ENCODE measurements at regions not wholly inside any gene's neighbourhood (a gene's known extent, or its start where the extent isn't known, plus 50 kb on each side); places are given as distances from the start of the nearest gene placed in this dataset.

DNA sequence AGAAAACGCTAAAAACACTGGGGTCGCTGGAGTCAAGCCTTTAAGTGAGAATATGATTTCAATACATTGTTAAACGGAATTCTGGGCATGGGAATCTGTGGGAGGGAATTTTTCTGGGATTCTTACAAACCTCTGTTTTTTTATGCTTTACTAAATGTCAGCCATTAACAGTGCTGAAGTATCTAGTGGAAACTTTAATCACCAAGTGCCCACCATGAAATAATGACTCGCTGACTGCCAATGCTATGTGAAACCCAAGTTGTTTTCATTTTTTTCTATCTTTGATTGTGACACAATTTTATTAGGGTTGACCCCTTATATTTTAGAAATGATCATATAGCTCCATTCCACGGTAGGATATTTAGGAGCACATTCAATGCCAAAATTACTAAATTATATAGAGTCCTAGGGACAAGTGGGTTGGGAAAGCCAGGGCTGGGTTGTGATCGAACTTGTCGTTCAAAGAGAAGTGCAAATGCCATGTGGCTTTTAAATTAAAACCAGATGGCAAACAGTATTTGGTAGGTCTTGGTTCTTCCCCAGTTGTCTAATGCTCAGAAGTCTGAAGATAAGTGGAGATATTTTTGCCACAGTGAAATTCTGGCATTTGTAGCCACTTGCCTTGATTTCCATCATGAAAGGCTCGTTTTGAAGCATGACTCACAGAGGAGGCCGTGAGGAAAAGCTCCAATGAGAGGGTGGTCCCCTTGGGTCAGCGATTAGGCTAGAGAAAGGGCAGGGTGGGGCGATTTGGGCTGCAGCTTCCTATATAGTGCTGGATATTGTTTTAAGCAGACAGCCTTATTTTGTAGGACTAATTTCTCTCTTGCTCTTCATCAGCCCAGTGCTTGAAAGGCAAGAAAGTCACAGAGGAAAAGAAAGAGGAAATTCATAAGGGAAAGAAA, 254.4 kb upstream of the JAG1 start:
- ChIA-PET POLR2A (interaction anchor here (0.6 kb wide), 1 partner anchor 440 kb away, joined by 3 read pairs; no protein-coding TSS in a partner anchor), CTCF (interaction anchor here (0.6 kb wide), 1 partner anchor 1570 kb away, joined by 3 read pairs; no protein-coding TSS in a partner anchor)
- Mint-ChIP-seq H3K4me3 (no peak overlapping the region), H3K4me1 (no peaks in the 10 kb centered on the region), H3K9me3 (no peaks in the 10 kb centered on the region), H3K27ac (no peak overlapping the region), H3K27me3 (no peaks in the 10 kb centered on the region), H3K36me3 (ENCODE audit: low read depth) (no peaks in the 10 kb centered on the region)
- no peak for DNase-seq

DNA sequence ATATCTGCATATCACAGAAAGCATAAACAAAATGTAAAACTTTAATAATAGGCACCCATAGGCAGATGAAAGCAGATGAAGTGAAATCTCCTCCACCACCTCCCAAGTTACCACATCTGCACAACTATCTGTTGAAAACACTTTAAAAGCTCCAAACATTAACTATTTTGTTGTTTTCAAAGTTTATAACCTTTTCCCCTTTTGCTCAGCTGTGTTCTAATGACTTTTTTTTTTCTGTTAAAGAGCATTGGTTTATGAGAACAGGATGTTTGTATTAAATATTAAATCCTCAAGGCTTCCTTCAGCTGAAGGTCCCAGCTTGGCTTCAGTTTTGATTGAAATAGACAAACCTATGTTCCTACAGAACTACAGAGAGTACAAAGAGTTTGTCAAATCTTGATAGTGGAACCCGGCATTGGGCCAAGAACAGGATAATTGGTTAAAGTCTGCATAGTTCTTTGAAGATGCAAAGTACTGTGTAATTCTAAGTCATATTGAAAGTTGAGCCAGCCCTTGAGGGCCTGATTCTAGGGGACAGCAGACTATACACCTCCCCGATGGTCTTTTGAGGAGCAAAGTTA, 255.1 kb upstream of the JAG1 start:
- ChIA-PET CTCF (no interaction called here), POLR2A (interaction anchor here (0.6 kb wide), 1 partner anchor 441 kb away, joined by 3 read pairs; no protein-coding TSS in a partner anchor)
- no peaks in the 10 kb centered on the region for H3K9me3 Mint-ChIP-seq
- H3K4me3 Mint-ChIP-seq: no peak overlapping the region
- no peaks in the 10 kb centered on the region for H3K27me3 Mint-ChIP-seq
- no peaks in the 10 kb centered on the region for H3K4me1 Mint-ChIP-seq
- DNase-seq: no peak
- no peak overlapping the region for H3K27ac Mint-ChIP-seq
- H3K36me3 Mint-ChIP-seq (ENCODE audit: low read depth): no peaks in the 10 kb centered on the region

DNA sequence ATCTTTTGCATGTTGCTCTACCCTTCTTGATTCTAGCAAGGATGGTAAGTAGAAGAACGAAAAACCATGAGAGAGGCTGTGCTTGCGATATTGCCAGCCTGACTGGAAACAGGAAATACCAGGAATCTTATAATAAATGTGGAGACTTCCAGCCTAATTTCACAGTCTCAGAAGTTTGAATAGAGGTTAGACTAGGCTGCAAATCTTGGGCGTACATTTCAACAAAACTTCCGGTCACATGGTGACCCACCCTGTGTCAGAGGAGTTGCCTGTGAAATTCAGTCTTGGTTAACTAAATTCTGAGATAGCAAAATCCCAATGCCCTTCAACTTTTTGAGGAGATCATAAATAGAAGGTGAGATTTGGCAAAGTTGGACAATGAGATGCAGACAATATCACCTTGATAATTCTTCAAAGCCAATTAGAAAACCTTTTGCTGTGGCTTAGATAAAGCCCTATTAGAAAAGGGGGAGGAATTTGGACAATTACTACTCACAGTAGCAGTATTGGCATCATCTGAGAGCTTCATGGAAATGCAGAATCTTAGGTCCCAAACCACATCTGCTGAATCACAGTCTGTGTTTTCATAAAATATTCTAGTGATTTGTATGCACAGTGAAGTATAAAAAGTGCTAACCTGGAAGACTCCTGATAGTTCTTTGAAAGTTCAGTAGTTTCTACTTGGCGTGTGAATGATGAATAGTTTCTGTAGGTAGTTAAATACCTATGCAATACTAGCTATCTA, 262.0 kb upstream of the JAG1 start:
- H3K4me3 Mint-ChIP-seq: no peak overlapping the region

DNA sequence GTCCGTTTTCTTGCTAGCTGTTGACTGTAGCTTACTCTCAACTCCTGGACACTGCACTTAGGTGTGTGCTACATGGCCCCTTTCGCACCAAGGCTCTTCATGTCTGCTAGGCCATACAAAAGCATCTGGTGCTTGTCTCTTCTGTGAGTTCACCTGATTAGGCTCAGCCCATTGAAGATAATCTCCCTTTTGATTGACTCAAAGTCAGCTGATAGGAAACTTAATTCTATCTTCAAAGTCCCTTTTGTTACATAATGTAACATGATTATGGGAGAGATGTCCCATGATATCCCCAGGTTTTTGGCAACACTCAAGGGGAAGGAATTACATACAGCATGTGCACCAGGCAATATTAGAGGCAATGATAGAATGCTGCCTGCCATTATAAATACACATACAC, 263.0 kb upstream of the JAG1 start:
- H3K9me3 Mint-ChIP-seq: peaks cover 5% of the 10 kb centered on the region
- no peak overlapping the region for H3K27ac Mint-ChIP-seq
- POLR2A ChIA-PET: no interaction called here
- CTCF ChIA-PET: no interaction called here
- no peaks in the 10 kb centered on the region for H3K36me3 Mint-ChIP-seq (ENCODE audit: low read depth)
- no peak overlapping the region for H3K4me3 Mint-ChIP-seq
- H3K27me3 Mint-ChIP-seq: no peaks in the 10 kb centered on the region
- DNase-seq: no peak
- H3K4me1 Mint-ChIP-seq: no peaks in the 10 kb centered on the region

More for the DNA sequence above, 262.0 kb upstream of the JAG1 start:
- Mint-ChIP-seq H3K4me1 (no peaks in the 10 kb centered on the region), H3K27ac (no peak overlapping the region), H3K9me3 (peaks cover 5% of the 10 kb centered on the region), H3K36me3 (ENCODE audit: low read depth) (no peaks in the 10 kb centered on the region), H3K27me3 (no peaks in the 10 kb centered on the region)
- CTCF ChIA-PET: no interaction called here
- DNase-seq: no peak
- POLR2A ChIA-PET: no interaction called here

DNA sequence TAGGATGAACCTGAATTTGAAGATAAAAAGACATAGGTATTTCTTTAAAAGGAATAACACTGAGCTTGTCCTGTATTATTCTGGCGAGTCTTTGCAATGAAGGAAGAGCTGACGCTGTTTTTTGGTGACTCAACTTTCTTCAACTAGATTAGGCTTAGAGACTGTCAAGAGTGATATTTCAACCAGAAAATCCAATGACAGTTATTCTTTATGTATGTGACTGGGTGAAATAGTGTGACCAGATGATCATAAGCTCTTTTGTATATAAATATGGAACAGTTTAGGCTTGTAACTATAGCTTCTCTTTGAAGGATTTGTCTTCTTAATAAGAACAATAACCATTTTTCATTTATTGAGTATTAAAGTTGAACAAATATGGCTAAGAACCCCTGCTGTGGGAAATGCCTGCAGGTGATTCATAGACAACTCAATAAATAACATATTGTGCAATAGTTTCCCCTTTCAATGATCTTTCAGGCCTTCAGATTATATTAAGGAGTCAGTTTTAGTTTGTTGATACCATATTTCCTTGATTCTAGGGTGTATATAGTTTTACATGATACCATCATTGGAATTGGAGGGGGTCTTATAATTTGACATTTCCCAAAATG, 265.6 kb upstream of the JAG1 start:
- H3K9me3 Mint-ChIP-seq: peaks cover 6% of the 10 kb centered on the region

DNA sequence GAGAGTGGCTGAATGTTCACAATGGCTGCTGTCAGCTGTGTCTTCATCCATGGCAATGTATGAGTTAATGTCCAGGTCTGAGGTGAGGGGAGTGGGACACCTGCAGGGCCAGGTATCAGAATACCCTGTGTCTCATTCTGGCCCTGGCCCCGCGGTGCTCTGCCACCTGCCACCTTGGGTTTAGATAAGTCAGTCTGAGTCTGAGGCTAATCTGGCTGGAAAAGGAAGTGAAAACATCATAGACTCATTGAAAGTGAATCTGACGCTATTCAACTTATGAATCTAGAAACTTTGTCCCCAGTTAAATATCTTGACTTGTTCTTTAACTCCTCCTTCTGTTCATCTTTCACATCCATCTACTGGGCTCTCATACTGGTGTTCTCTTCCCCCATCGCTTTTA, 267.1 kb upstream of the JAG1 start:
- no peaks in the 10 kb centered on the region for H3K36me3 Mint-ChIP-seq (ENCODE audit: low read depth)
- ChIA-PET CTCF (no interaction called here), POLR2A (no interaction called here)
- peaks cover 1% of the 10 kb centered on the region for H3K9me3 Mint-ChIP-seq
- no peak overlapping the region for H3K4me3 Mint-ChIP-seq
- DNase-seq: no peak
- H3K27me3 Mint-ChIP-seq: no peaks in the 10 kb centered on the region
- H3K4me1 Mint-ChIP-seq: no peaks in the 10 kb centered on the region
- no peak overlapping the region for H3K27ac Mint-ChIP-seq

More for the DNA sequence above, 265.6 kb upstream of the JAG1 start:
- CTCF ChIA-PET: no interaction called here
- no peak overlapping the region for H3K4me3 Mint-ChIP-seq
- no peak for DNase-seq
- no peaks in the 10 kb centered on the region for H3K36me3 Mint-ChIP-seq (ENCODE audit: low read depth)
- no peaks in the 10 kb centered on the region for H3K4me1 Mint-ChIP-seq
- H3K27ac Mint-ChIP-seq: no peak overlapping the region
- no peaks in the 10 kb centered on the region for H3K27me3 Mint-ChIP-seq
- POLR2A ChIA-PET: no interaction called here

DNA sequence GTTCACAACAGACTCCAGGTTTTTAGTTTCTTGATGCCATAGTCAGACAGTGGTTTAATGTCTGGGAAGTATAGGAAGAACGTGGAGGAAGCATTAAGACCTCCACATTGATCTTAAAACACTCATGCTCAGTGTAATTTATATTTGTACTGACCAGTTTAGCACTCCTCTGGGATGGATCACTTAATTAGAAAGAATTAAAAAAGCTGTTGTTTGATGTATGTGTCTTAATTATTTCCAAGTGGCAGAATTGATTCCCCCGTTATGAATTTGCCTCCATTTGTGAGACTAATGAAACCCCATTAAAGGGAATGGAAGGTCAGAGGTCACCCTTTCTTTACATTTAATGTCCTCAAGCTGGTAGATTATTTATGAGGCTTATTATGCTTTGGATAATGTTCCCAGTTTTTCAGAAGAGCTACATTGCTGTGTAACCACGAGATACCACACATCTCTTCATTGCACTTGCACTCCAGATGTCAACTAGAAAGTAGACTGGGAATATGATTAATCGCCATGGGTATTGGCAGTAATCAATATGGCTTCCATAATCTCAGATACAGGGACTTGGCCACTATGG, 270.0 kb upstream of the JAG1 start:
- Mint-ChIP-seq H3K27me3 (no peaks in the 10 kb centered on the region), H3K9me3 (peaks cover 1% of the 10 kb centered on the region), H3K27ac (no peak overlapping the region), H3K36me3 (ENCODE audit: low read depth) (no peaks in the 10 kb centered on the region), H3K4me3 (no peak overlapping the region), H3K4me1 (no peaks in the 10 kb centered on the region)
- CTCF ChIA-PET: no interaction called here
- DNase-seq: no peak
- POLR2A ChIA-PET: no interaction called here

DNA sequence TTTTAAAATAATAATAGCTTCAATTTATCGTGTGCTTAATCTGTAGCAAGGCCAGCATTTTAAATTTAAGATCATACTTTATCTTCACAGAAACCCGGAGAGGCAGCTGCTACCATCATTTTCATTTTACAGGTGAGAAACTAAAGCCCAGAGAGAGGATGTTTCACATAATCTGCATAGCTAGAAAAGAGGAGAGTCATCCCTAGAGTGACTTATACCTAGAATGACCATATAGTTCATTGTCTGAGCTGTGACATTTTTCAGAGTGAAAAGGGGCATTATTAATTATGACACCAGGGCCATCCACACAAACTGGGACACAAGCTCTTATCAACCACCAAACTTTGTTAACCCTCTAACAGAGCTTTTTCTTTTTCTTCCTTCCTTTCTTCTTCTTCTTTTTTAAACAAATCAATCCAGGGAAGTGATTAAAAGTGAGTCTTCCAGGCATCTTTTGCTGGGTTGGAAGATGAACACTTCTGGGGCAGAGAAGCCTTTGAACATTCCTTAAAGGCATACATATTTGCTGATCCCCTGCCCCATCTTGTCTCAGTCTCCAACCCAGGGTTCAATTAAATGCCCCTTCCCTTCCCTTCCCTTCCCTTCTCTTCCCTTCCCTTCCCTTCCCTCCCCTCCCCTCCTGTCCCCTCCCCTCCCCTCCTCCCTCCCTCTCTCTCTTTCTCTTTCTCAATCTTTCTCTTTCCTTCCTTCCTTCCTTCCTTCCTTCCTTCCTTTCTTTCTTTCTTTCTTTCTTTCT, 272.5 kb upstream of the JAG1 start:
- ChIA-PET CTCF (no interaction called here), POLR2A (no interaction called here)
- DNase-seq: no peak
- Mint-ChIP-seq H3K4me1 (no peaks in the 10 kb centered on the region), H3K4me3 (no peak overlapping the region), H3K9me3 (peaks cover 1% of the 10 kb centered on the region), H3K36me3 (ENCODE audit: low read depth) (no peaks in the 10 kb centered on the region), H3K27ac (no peak overlapping the region), H3K27me3 (no peaks in the 10 kb centered on the region)

DNA sequence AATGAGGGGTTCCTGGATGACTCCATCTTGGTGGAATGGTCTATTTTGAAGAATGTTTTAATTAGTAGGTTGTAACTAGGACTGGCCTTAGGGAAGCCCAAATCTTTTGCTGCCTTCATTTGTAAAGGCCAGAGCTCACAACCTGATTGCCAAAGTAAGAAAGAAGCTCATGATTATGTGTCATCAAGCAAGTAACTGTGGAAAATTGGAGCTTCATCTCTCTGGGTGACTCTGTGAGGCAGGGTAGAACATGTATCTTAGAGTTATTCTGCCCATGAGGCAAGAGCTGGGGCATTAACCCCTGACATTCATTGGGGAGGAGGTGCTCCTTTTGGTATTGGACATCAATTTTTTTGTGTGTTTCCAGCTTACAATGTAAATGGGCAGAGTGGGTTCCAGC, 273.9 kb upstream of the JAG1 start:
- ChIA-PET POLR2A (no interaction called here), CTCF (no interaction called here)
- no peaks in the 10 kb centered on the region for H3K4me1 Mint-ChIP-seq
- no peaks in the 10 kb centered on the region for H3K27me3 Mint-ChIP-seq
- H3K27ac Mint-ChIP-seq: no peak overlapping the region
- peaks cover 1% of the 10 kb centered on the region for H3K9me3 Mint-ChIP-seq
- DNase-seq: no peak
- H3K4me3 Mint-ChIP-seq: no peak overlapping the region
- no peaks in the 10 kb centered on the region for H3K36me3 Mint-ChIP-seq (ENCODE audit: low read depth)

DNA sequence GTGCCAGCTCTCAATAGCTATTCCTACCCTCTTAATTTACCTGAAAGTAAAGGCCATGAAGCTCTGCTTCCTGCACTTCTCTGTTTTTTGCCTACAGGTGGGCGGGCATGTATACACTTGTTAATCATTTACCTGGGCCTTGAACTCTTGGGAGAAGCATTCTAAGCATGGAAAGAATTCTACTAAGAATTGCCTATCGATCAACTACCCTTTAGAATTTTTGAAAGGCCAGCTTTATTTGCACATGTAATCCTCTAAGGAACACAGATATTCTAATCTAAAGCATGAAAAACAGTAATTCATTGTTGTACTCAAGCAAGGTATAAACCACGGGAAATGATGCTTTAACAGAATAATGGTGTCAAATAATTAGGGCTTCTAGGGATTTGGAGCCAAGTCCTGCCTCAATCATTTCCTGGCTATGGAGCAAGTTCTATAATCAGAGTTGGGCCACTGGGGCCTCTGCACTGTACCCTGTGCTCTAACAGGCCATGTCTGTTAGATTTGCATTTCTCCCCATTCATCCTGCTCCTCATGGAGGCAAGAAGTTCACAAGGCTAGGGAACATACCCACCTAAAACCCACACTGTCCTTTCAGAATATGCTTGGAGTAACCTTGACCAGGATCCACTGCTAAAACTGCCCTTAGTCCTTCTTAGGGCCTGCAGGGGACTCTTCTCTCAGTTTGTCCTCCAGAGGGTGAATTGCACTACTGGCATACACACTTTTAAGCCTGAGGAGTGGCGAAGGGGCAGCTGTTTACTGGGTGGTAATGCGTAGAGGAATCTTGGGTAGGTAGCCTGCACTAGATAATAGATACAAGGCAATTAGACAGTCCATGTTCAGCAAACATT, 276.4 kb upstream of the JAG1 start:
- Mint-ChIP-seq H3K27me3 (no peaks in the 10 kb centered on the region), H3K36me3 (ENCODE audit: low read depth) (no peaks in the 10 kb centered on the region), H3K4me3 (no peak overlapping the region), H3K4me1 (no peaks in the 10 kb centered on the region), H3K27ac (no peak overlapping the region), H3K9me3 (no peaks in the 10 kb centered on the region)
- CTCF ChIA-PET: no interaction called here
- POLR2A ChIA-PET: no interaction called here
- no peak for DNase-seq

DNA sequence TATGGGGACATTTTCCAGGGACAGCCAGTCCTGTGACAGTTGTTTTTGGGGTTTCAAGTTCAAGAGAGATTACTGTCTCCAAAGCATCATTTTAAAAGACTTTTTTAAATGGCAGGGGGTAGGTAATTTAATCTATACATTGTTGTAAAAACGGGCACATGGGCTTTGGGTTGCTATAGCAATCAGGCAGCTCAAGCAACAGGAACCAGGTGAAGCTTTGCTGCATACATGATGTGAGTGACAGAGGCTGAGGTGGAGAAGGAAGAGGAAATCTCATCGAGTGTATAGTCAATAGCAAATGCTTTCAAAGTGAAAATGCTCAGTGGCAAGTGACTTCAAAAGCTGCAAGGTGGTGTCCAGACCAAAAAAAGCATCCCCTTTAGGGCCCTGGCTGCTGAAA, 277.4 kb upstream of the JAG1 start:
- no peaks in the 10 kb centered on the region for H3K27me3 Mint-ChIP-seq
- H3K9me3 Mint-ChIP-seq: no peaks in the 10 kb centered on the region
- POLR2A ChIA-PET: no interaction called here
- CTCF ChIA-PET: no interaction called here
- no peak overlapping the region for H3K27ac Mint-ChIP-seq
- H3K36me3 Mint-ChIP-seq (ENCODE audit: low read depth): no peaks in the 10 kb centered on the region
- DNase-seq: no peak
- no peaks in the 10 kb centered on the region for H3K4me1 Mint-ChIP-seq
- no peak overlapping the region for H3K4me3 Mint-ChIP-seq

DNA sequence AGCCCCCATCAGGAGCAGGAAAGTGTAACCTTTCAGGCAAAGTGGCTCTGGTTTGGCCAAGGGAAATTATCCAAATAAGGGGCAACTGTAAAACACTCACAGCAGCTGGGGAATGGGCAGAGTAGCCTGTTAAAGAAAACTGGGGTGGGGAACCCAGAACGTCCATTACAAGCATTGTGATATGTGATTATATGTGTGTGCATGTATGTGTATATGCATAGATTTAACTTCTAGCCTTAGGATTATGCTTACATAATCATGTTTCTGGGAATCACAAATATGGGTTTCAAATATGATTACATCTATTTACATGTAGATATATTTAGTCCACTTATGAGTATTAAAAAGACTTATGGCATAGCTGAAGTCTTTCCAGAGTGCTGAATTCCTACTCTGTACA, 278.1 kb upstream of the JAG1 start:
- no peaks in the 10 kb centered on the region for H3K27me3 Mint-ChIP-seq
- CTCF ChIA-PET: no interaction called here

More for the DNA sequence above, 278.1 kb upstream of the JAG1 start:
- H3K36me3 Mint-ChIP-seq (ENCODE audit: low read depth): no peaks in the 10 kb centered on the region
- no peak overlapping the region for H3K4me3 Mint-ChIP-seq
- DNase-seq: no peak
- POLR2A ChIA-PET: no interaction called here
- no peaks in the 10 kb centered on the region for H3K9me3 Mint-ChIP-seq
- H3K27ac Mint-ChIP-seq: no peak overlapping the region
- no peaks in the 10 kb centered on the region for H3K4me1 Mint-ChIP-seq

Measured in activated CD4-positive, alpha-beta T cell treated with anti-CD3 and anti-CD28 coated beads, Interleukin-2, amount 10 ng/mL, durations not matched to agents 7 days and 5 days (primary cell).